Fibroblast of villous mesenchyme (primary cell): ENCODE measurements at regions not wholly inside any gene's neighbourhood (a gene's known extent, or its start where the extent isn't known, plus 50 kb on each side); places are given as distances from the start of the nearest gene placed in this dataset.

Experiments used
- DNase-seq: peaks from one replicate; pipeline ENCODE4 v3.0.0-alpha.2; 2010; ENCODE audit warnings: low read depth
- H3K4me3 ChIP-seq: 2 replicates; pipeline ENCODE4 v1.5.1; 2011; ENCODE audit warnings: low read depth, mild to moderate bottlenecking, low read length
- CTCF ChIP-seq: IDR thresholded peaks from 2 replicates; pipeline ENCODE4 v1.5.1; 2012; ENCODE audit warnings: low read depth, mild to moderate bottlenecking, low read length; ENCODE audit not compliant: insufficient read depth

- H3K4me3 ChIP-seq, result no peak overlapping the region
- TF ChIP-seq CTCF, result peak; percentile 27
- DNase-seq, result no peak
Observed at GRCh38 chr2:177056481-177056929, 156.1 kb upstream of the HNRNPA3 start.

GRCh38 chr2:177058747-177059146, 153.8 kb upstream of the HNRNPA3 start:
- no peak for TF ChIP-seq CTCF
- H3K4me3 ChIP-seq, result no peak overlapping the region
- no peak for DNase-seq

- DNase-seq, result no peak
- H3K4me3 ChIP-seq, result no peak overlapping the region
- no peak for TF ChIP-seq CTCF
Observed at GRCh38 chr2:177059293-177059692, 153.3 kb upstream of the HNRNPA3 start.

DNA sequence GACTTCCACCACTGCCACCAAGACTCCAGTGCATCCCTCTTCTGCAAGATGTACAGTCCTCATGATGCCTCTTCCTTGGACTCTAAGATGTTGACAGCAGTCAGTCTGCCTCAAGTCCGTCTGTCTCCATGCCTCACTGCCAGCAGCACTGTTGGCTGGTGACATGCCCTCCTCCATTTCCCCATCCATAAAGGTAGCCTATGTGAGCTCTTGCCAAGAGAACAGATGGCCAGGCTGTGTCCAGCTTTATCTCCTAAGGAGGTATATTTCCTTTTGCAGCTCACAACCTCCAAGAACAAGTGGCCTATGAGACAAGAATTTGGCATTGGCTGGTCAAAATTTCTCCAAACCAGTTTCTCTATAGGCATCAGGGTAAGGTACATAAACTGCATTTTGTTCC, 149.3 kb upstream of the HNRNPA3 start:
- no peak overlapping the region for H3K4me3 ChIP-seq
- no peak for DNase-seq
- no peak for TF ChIP-seq CTCF

DNA sequence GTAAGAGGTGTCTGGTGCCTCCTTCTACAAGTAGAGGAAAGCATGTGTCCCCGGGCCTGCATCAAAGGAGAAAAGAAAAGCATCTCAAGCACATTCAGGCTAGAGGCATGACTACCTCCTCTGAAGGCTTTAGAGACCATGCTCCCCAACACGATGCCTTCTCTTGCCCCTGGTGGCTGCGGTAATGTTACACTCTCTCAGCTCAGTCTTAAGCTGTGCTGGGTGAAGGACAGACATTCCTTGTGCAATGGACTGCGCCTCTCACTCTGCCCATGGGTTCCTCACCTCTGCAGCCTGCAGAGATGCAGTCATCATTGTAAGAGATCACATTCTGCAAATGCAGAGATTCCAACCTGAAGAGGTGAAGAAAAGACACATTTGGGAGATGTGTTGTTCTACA, 148.2 kb upstream of the HNRNPA3 start:
- no peak for TF ChIP-seq CTCF
- H3K4me3 ChIP-seq, result no peak overlapping the region
- no peak for DNase-seq

- no peak for TF ChIP-seq CTCF
- no peak overlapping the region for H3K4me3 ChIP-seq
- no peak for DNase-seq
Observed at GRCh38 chr2:177068967-177069366, 143.6 kb upstream of the HNRNPA3 start.

GRCh38 chr2:177072090-177072489, 140.5 kb upstream of the HNRNPA3 start:
- no peak overlapping the region for H3K4me3 ChIP-seq
- TF ChIP-seq CTCF, result no peak
- DNase-seq, result no peak
